HL-60 (cell line): ENCODE measurements at regions not wholly inside any gene's neighbourhood (a gene's known extent, or its start where the extent isn't known, plus 50 kb on each side); places are given as distances from the start of the nearest gene placed in this dataset.

ENCODE experiments used
- GABPA ChIP-seq: IDR thresholded peaks from 2 replicates; pipeline ENCODE4 v1.6.1; 2012; ENCODE audit warnings: low read depth
- POLR2AphosphoS5 ChIP-seq: IDR thresholded peaks from 2 replicates; pipeline ENCODE4 v1.6.1; 2012; ENCODE audit warnings: low read depth
- TF ChIP-seq, protein P1 (sequence below): IDR thresholded peaks from one replicate; pipeline ENCODE4 v1.5.1; 2011; ENCODE audit warnings: low read length, control low read depth, inconsistent platforms; ENCODE audit not compliant: insufficient read depth
- TF ChIP-seq, protein P2 (sequence below): IDR thresholded peaks from 2 replicates; pipeline ENCODE4 v1.6.1; 2012; ENCODE audit warnings: low read depth; ENCODE audit not compliant: insufficient replicate concordance

DNA sequence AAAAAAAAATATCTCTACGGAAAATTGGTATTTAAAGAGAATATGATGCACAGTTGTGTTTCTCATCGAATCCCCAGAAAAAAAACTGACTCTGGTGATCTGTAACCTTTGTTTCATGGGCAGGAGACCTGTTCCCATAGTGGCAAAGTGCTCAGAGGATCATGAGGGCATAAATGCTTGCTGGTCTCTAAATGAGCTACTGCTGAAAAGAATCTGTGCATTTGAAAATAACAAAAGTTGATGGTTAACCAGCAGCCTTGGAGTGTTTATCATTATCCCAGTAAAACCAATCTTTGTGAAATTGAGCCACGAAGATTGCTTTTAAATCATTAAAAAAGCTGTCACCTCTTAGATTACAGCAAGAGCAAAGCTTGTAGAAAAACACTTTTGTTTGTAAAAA, 775.4 kb downstream of the MTRR start:
- TF ChIP-seq, protein P1, sequence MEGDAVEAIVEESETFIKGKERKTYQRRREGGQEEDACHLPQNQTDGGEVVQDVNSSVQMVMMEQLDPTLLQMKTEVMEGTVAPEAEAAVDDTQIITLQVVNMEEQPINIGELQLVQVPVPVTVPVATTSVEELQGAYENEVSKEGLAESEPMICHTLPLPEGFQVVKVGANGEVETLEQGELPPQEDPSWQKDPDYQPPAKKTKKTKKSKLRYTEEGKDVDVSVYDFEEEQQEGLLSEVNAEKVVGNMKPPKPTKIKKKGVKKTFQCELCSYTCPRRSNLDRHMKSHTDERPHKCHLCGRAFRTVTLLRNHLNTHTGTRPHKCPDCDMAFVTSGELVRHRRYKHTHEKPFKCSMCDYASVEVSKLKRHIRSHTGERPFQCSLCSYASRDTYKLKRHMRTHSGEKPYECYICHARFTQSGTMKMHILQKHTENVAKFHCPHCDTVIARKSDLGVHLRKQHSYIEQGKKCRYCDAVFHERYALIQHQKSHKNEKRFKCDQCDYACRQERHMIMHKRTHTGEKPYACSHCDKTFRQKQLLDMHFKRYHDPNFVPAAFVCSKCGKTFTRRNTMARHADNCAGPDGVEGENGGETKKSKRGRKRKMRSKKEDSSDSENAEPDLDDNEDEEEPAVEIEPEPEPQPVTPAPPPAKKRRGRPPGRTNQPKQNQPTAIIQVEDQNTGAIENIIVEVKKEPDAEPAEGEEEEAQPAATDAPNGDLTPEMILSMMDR, result no peak
- TF ChIP-seq POLR2AphosphoS5 (no peak), GABPA (no peak)
- TF ChIP-seq, protein P2, sequence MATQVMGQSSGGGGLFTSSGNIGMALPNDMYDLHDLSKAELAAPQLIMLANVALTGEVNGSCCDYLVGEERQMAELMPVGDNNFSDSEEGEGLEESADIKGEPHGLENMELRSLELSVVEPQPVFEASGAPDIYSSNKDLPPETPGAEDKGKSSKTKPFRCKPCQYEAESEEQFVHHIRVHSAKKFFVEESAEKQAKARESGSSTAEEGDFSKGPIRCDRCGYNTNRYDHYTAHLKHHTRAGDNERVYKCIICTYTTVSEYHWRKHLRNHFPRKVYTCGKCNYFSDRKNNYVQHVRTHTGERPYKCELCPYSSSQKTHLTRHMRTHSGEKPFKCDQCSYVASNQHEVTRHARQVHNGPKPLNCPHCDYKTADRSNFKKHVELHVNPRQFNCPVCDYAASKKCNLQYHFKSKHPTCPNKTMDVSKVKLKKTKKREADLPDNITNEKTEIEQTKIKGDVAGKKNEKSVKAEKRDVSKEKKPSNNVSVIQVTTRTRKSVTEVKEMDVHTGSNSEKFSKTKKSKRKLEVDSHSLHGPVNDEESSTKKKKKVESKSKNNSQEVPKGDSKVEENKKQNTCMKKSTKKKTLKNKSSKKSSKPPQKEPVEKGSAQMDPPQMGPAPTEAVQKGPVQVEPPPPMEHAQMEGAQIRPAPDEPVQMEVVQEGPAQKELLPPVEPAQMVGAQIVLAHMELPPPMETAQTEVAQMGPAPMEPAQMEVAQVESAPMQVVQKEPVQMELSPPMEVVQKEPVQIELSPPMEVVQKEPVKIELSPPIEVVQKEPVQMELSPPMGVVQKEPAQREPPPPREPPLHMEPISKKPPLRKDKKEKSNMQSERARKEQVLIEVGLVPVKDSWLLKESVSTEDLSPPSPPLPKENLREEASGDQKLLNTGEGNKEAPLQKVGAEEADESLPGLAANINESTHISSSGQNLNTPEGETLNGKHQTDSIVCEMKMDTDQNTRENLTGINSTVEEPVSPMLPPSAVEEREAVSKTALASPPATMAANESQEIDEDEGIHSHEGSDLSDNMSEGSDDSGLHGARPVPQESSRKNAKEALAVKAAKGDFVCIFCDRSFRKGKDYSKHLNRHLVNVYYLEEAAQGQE, result no peak
